ENCODE measurements at regions not wholly inside any gene's neighbourhood (a gene's known extent, or its start where the extent isn't known, plus 50 kb on each side); places are given as distances from the start of the nearest gene placed in this dataset.

- no peak for TF ChIP-seq TCF12 (IDR thresholded peaks at IDR 0.05; ENCODE audit: low read depth, low read length)
- no peak for TF ChIP-seq USF2 (IDR thresholded peaks at IDR 0.05; ENCODE audit: low read length)
- no peak for TF ChIP-seq POLR2AphosphoS5 (IDR thresholded peaks at IDR 0.05; ENCODE audit: low read depth, low read length)
- TF ChIP-seq PHF8 (conservative IDR thresholded peaks at IDR 0.05; ENCODE audit: low read depth, low read length) = no peak
Measured at GRCh38 chr2:209314653-209315052, 109.2 kb upstream of the MAP2 start (continued).
